GM18873 (cell line): ENCODE measurements at regions not wholly inside any gene's neighbourhood (a gene's known extent, or its start where the extent isn't known, plus 50 kb on each side); places are given as distances from the start of the nearest gene placed in this dataset.
"Not testable (repeated sequence)": the region's sequence is repeated elsewhere in the genome, so short reads cannot be mapped to it uniquely, and the experiment has no call there.

ENCODE experiments used
- ATAC-seq: cut with Tn5 transposase; IDR thresholded peaks from one replicate; pipeline ENCODE4 v1.9.1; 2021; ENCODE audit warnings: mild to moderate bottlenecking, moderate library complexity, moderate number of reproducible peaks; ENCODE audit not compliant: unreplicated experiment, low FRiP score

DNA sequence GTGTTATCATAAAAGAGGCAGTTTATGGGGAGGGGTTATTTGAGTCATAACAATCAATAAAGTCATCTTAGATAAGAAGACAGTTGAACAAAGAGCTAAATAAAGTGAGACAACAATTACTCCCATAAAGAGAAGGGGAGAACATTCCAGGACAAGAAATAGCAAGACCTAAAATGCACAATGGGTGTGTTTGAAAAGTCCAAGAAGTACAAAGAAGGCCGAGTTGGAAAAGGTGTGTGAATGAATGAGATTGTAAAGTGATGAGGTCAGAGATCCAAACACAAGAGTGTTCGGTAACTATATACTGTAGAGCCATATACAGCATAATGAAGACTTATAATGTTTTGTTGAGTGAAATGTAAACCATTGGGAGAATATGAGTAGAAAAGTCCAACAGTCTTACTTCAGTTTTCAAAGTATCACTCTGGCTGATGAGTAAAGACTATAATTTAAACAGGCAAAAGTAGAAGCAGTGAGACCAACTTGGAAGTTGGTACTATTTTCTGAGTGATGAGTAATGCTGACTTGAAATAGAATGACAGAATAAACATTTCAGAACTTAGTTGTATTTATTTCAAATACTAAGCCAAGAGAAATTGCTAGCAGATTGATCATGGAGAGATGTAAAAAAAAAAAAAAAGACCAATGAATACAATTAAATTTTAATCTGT lies 868.7 kb upstream of the CDH9 start:
- ATAC-seq: no peak

- ATAC-seq: no peak
Observed at GRCh38 chr5:27906481-27906880, 868.1 kb upstream of the CDH9 start.

GRCh38 chr5:27900761-27901160 lies 862.4 kb upstream of the CDH9 start:
- no peak for ATAC-seq

DNA sequence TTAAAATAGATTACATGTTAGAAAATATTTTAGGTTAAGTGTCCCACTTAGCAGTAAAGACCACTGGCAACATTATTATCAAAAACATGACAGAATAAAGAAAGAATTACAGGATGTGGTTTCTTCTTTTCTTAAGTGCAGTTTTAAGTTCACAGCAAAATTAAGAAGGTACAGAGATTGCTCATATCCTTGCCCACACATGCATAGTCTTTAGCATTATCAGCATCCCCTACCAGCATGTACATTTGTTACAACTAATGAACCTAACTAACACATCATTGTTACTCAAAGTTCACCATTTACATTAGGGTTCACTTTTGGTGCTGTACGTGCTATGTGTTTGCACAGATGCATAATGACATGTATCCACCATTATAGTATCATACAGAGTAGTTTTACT lies 837.7 kb upstream of the CDH9 start:
- no peak for ATAC-seq

- no peak for ATAC-seq
Observed at GRCh38 chr5:27875148-27875547, 836.8 kb upstream of the CDH9 start.

GRCh38 chr5:27868292-27868691 lies 829.9 kb upstream of the CDH9 start:
- no peak for ATAC-seq

- no peak for ATAC-seq
Observed at GRCh38 chr5:27855491-27855890, 817.1 kb upstream of the CDH9 start.

DNA sequence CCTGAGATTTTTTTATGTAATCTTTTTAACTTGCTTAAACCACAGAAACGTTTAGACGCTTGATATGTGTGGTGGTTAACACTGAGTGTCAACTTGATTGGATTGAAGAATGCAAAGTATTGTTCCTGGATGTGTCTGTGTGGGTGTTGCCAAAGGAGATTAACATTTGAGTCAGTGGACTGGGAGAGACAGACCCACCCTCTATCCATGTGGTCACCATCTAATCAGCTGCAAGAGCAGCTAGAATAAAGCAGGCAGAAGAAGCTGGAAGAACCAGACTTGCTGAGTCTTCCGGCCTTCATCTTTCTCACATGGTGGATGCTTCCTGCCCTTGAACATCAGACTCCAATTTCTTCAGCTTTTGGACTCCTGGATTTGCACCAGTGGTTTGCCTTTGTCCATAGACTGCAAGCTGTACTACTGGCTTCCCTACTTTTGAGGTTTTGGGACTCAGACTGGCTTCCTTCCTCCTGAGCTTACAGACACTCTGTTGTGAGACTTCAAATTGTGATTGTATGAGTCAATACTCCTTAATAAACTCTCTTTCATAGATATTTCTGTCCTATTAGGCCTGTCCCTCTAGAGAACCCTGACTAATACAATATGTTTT lies 816.0 kb upstream of the CDH9 start:
- no peak for ATAC-seq

- no peak for ATAC-seq
Observed at GRCh38 chr5:27845248-27845647, 806.9 kb upstream of the CDH9 start.

GRCh38 chr5:27836704-27837103 lies 798.3 kb upstream of the CDH9 start:
- ATAC-seq: not testable (repeated sequence)

DNA sequence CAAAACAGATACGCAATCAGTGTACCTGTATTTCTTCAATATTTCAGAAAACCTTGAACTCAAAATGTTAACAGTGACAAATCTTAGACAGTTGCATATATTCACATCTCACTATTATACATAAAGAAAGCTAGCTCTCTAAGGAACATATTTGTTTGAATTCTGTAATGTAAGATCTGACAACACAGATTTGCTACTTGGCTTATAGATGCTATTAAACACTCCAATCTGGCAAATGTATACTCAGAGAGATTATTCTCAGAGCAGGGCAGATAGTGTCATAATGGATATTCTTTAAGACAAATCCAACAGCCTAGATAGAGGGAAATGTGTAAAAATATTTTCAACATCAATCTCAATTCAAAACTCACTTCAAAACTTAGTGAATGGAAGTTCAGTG lies 794.5 kb upstream of the CDH9 start:
- ATAC-seq: no peak

DNA sequence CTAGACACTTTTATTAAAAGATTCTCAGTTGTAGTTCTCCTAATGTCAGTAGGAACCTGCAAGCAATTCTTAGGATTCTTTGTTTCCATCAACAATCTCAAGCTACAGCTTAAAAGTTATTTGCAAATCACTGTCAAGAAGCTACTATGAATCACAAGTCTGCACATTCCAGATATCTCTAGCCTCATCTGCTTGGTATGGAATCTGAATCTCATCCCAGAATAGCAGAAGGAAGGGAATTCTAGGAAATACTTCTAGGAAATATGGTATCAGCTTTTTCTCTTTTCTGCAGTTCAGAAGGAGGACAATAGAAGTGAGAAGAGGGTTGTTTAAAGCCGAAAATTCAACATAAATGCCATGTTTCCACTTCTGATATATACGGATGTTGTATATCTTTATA lies 792.2 kb upstream of the CDH9 start:
- no peak for ATAC-seq

DNA sequence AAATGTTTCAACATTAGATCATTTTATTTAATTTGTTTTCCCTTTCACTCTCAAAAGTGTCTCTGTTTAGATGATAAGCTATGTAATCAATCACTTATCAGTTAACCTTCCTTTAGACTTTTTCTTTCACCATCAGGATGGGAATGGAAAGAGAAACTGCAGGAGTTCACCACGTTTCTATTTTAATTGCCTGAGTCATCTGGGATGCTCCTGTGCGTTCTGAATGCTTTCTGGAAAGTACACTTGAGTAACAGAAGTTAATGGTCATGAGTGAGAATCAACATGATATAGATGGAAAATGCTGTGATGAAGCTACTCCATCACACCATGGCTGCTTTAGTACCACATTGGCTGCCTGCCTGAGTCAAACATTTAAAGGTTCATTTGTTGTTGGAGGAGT lies 783.3 kb upstream of the CDH9 start:
- ATAC-seq: no peak

DNA sequence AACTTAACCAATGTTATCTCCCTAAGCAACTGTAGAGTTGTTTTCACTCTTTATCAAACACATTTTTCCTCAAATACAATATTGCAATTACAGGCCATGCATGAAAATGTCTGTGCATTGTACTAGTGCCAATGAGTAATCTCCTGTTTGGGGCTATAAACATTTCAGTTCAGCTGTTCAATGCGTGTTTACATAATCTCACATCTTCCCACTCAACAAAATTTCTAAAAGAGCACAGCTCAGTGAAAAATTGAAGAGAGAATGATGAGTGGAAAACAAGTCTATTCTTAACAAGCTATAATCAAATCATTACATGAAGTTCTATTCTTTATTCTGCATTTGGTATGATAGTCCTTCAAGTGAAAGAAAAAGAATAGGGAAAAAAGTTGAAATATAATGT lies 780.5 kb upstream of the CDH9 start:
- ATAC-seq: no peak

DNA sequence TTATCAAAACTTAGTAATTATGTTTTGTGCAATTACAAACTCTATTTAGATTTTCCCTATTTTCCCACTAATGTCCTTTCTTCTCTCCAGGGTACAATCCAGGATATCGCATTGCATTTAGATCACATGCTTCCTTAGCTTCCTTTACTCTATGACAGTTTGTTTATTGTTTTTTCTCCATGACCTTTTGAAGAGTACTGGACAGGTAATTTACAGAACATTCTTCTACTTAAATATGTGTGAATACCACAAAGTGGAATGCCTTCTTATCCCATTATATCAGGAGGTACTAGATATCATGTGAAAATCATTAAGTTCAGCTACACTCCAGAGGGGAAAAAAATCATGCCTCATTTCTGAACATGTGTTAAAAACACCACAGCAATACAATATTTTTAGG lies 776.6 kb upstream of the CDH9 start:
- no peak for ATAC-seq

- ATAC-seq: no peak
Observed at GRCh38 chr5:27814286-27814685, 775.9 kb upstream of the CDH9 start.

- no peak for ATAC-seq
Observed at GRCh38 chr5:27810458-27810857, 772.1 kb upstream of the CDH9 start.

GRCh38 chr5:27797220-27797619 lies 758.8 kb upstream of the CDH9 start:
- no peak for ATAC-seq

GRCh38 chr5:27788184-27788583 lies 749.8 kb upstream of the CDH9 start:
- ATAC-seq: no peak

GRCh38 chr5:27784317-27784716 lies 745.9 kb upstream of the CDH9 start:
- no peak for ATAC-seq

DNA sequence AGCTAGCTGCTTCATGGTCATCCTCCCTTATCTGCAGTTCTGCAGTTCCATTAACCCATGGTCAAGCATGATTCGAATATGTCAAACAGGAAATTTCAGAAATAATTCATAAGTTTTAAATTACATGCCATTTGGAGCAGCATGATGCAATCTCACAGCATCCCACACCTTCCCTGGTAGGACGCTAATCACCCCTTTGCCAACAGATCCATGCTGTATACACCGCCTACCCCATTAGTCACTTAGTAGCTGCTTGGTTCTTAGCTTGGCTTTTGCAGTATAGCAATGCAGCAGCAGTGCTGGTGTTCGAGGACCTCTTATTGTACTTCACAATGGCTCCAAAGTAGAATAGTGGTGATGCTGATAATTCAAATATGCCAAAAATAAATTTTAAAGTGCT lies 739.7 kb upstream of the CDH9 start:
- no peak for ATAC-seq

DNA sequence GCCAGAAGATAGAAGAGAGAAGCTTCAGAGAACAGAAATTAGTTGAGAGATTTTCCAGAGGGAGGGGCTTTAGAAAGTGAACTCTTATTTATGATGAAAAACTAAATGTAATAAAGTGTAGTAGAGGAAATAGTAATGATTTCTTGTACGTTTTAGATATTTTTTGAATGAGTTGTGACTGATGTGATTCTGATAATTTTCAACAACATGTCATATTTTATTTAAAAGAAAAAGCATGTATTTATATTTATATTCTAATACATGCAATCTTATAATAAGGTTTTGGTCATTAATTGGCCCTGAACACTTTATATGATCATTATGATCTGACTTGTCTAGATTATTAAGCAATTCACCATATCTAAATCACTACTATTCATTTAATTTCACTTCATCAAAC lies 735.2 kb upstream of the CDH9 start:
- ATAC-seq: no peak

- no peak for ATAC-seq
Observed at GRCh38 chr5:27773166-27773565, 734.8 kb upstream of the CDH9 start.
